ENCODE measurements at regions not wholly inside any gene's neighbourhood (a gene's known extent, or its start where the extent isn't known, plus 50 kb on each side); places are given as distances from the start of the nearest gene placed in this dataset.
"Not testable (repeated sequence)": the region's sequence is repeated elsewhere in the genome, so short reads cannot be mapped to it uniquely, and the experiment has no call there.

DNA sequence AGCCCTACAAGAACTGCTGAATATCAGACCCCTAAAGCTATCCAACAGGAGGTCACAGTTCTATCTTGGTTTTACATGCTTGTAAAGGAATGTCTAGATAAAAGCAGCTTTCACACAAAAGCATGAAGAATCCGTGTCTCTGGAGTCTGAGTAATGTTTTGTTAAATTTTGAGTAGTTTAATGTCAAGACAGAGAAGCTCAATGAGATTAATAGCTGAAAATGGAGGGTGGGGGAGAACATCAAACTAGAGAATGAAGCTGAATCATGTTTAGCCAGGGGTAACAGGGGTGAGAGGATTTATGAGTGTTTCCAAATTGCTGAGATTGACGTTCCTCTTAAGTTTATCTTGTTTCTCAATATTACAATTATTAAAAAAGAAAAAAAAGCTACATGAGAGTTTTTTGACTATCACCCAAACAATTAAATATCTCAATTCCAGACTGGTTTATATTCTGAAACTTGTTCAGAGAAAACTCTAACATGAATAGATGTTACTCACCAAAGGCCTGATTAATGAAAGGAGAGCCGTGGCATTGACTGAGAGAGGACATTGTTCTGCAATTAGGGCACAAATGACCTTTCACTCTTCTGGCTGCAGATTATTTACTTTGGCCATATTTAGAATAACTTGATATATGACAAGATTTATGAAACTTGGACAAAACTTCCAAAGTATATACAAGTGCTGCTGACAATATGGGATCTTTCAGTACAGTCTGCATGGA is 266.4 kb upstream of the ETAA1 start:
- TF ChIP-seq POLR2A (IDR thresholded peaks at IDR 0.05) (no peak), CTCF (IDR thresholded peaks at IDR 0.05) (no peak)
- H3K36me3 ChIP-seq = no peaks in the 10 kb centered on the region

DNA sequence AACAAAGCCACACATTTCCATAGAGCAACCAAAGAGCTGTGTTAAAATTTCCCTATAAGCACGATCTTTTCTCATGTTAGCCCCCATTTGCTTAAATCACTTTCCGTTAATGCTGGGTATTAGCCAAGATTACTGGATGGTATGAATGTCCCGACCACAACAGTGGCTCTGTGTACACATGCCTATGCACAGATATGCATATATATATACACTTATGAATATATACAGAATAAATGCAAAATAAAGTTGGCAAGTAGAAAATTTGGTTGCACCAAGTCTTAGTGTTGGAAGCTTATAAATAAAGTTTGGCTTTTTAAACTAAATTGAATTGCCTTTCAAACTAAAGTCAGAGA is 265.9 kb upstream of the ETAA1 start:
- H3K9me3 ChIP-seq = no peaks in the 10 kb centered on the region
- H3K36me3 ChIP-seq = no peaks in the 10 kb centered on the region
- WGBS, 2 donors = 65 to 78% methylated on average over 3 of the region's 3 CpGs
- H3K4me3 ChIP-seq = no peak overlapping the region
- H3K27me3 ChIP-seq = no peaks in the 10 kb centered on the region
- H3K27ac ChIP-seq = no peak overlapping the region
- intact Hi-C loops (cut with DNase I) = no loop called here
- no peak for DNase-seq
- TF ChIP-seq CTCF (IDR thresholded peaks at IDR 0.05) = no peak
- TF ChIP-seq POLR2A (IDR thresholded peaks at IDR 0.05) = no peak
- no peaks in the 10 kb centered on the region for H3K4me1 ChIP-seq

More for the DNA sequence above, 266.4 kb upstream of the ETAA1 start:
- intact Hi-C loops (cut with DNase I) = no loop called here
- no peaks in the 10 kb centered on the region for H3K4me1 ChIP-seq
- H3K27me3 ChIP-seq = no peaks in the 10 kb centered on the region
- 27 to 40% methylated on average over 3 of the region's 3 CpGs for whole genome bisulfite sequencing, 2 donors
- H3K27ac ChIP-seq = no peak overlapping the region
- H3K9me3 ChIP-seq = no peaks in the 10 kb centered on the region
- H3K4me3 ChIP-seq = no peak overlapping the region
- DNase-seq = no peak

- H3K36me3 ChIP-seq; H3K4me1 ChIP-seq; H3K4me3 ChIP-seq; H3K27ac ChIP-seq; intact Hi-C loops (cut with DNase I); H3K27me3 ChIP-seq; DNase-seq; H3K9me3 ChIP-seq: not testable (repeated sequence)
- 53 to 64% methylated on average over 2 of the region's 2 CpGs for WGBS, 2 donors
Observed at GRCh38 chr2:67132441-67132940, 264.6 kb upstream of the ETAA1 start.

- H3K36me3 ChIP-seq = no peaks in the 10 kb centered on the region
- no peaks in the 10 kb centered on the region for H3K4me1 ChIP-seq
- no peak for DNase-seq
- no peak for TF ChIP-seq POLR2A (IDR thresholded peaks at IDR 0.05)
- no peak for TF ChIP-seq CTCF (IDR thresholded peaks at IDR 0.05)
- no peak overlapping the region for H3K4me3 ChIP-seq
- H3K27ac ChIP-seq = no peak overlapping the region
- H3K9me3 ChIP-seq = no peaks in the 10 kb centered on the region
- no peaks in the 10 kb centered on the region for H3K27me3 ChIP-seq
- 52 to 60% methylated on average over 3 of the region's 3 CpGs for WGBS, 2 donors
- intact Hi-C loops (cut with DNase I) = no loop called here
Observed at GRCh38 chr2:67135208-67135607, 261.9 kb upstream of the ETAA1 start.

GRCh38 chr2:67137699-67138098 is 259.4 kb upstream of the ETAA1 start:
- no peak for DNase-seq
- Histone ChIP-seq H3K27ac (no peak overlapping the region), H3K36me3 (no peaks in the 10 kb centered on the region), H3K9me3 (no peaks in the 10 kb centered on the region), H3K4me3 (no peak overlapping the region), H3K4me1 (no peaks in the 10 kb centered on the region), H3K27me3 (no peaks in the 10 kb centered on the region)
- intact Hi-C loops (cut with DNase I) = no loop called here
- no peak for TF ChIP-seq POLR2A (IDR thresholded peaks at IDR 0.05)

DNA sequence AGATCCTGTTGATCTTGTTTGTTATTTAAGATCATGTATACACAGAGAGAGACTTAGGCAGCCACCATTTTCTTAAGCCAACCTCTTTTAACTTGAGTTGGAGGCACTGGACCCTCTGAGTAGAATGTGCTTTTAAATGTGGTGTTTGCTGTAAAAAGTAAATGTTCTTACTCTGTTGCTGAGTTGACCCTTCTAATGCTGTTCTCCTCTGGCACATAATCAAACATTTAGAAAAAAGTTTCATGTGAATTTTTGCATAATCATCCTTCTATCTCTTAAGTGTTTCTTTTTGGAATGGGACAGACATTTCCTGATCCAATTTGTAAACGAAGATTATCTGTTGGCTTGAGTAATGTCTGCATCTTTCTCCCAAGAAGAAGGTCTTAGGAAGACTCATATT is 255.1 kb upstream of the ETAA1 start:
- WGBS, 2 donors = 30 to 40% methylated on average over 1 of the region's 1 CpG
- intact Hi-C loops (cut with DNase I) = no loop called here
- Histone ChIP-seq H3K27me3 (no peaks in the 10 kb centered on the region), H3K27ac (no peak overlapping the region), H3K9me3 (no peaks in the 10 kb centered on the region), H3K36me3 (no peaks in the 10 kb centered on the region), H3K4me3 (no peak overlapping the region), H3K4me1 (no peaks in the 10 kb centered on the region)
- no peak for TF ChIP-seq POLR2A (IDR thresholded peaks at IDR 0.05)
- TF ChIP-seq CTCF (IDR thresholded peaks at IDR 0.05) = no peak
- no peak for DNase-seq

All from esophagus squamous epithelium (tissue), 5 donors.